Stomach (tissue), 4 donors: ENCODE measurements at regions not wholly inside any gene's neighbourhood (a gene's known extent, or its start where the extent isn't known, plus 50 kb on each side); places are given as distances from the start of the nearest gene placed in this dataset.

Experiments used
- EP300 ChIP-seq: sonication (generic); formaldehyde crosslinking; IDR thresholded peaks from one replicate; pipeline ENCODE4 v1.6.1; 2017; ENCODE audit warnings: antibody characterized with exemption
- POLR2AphosphoS5 ChIP-seq, 3 donors: sonication (generic); formaldehyde crosslinking; IDR thresholded peaks; one replicate each; pipeline ENCODE4 v1.6.1; 2016; ENCODE audit warnings: antibody characterized with exemption in 3 of 3
- TF ChIP-seq, protein P1 (sequence below), 7 experiments: fragments of 450-650 bp in 4 of 7; fragments of 200-600 bp in 3 of 7; sonication (generic) in 3 of 7; IDR thresholded peaks; one replicate each; pipeline ENCODE4 v1.5.1; 2016 to 2019; ENCODE audit warnings: antibody characterized with exemption in 7 of 7, control low read depth in 2 of 7, mild to moderate bottlenecking in 1 of 7

- TF ChIP-seq, protein P1, sequence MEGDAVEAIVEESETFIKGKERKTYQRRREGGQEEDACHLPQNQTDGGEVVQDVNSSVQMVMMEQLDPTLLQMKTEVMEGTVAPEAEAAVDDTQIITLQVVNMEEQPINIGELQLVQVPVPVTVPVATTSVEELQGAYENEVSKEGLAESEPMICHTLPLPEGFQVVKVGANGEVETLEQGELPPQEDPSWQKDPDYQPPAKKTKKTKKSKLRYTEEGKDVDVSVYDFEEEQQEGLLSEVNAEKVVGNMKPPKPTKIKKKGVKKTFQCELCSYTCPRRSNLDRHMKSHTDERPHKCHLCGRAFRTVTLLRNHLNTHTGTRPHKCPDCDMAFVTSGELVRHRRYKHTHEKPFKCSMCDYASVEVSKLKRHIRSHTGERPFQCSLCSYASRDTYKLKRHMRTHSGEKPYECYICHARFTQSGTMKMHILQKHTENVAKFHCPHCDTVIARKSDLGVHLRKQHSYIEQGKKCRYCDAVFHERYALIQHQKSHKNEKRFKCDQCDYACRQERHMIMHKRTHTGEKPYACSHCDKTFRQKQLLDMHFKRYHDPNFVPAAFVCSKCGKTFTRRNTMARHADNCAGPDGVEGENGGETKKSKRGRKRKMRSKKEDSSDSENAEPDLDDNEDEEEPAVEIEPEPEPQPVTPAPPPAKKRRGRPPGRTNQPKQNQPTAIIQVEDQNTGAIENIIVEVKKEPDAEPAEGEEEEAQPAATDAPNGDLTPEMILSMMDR (IDR thresholded peaks at IDR 0.05): no peak
- TF ChIP-seq POLR2AphosphoS5 (IDR thresholded peaks at IDR 0.05) (no peak), EP300 (no peak)
These were observed 1684.8 kb upstream of the TENM3 start for GRCh38 chr4:180558427-180558826.
